UCSD-AML1 (cell line): ENCODE measurements at regions not wholly inside any gene's neighbourhood (a gene's known extent, or its start where the extent isn't known, plus 50 kb on each side); places are given as distances from the start of the nearest gene placed in this dataset.

Source experiments
- DNase-seq: peaks from one replicate; lab custom pipeline; 2025; ENCODE audit not compliant: unreplicated experiment; lab: John Stamatoyannopoulos, UW

DNA sequence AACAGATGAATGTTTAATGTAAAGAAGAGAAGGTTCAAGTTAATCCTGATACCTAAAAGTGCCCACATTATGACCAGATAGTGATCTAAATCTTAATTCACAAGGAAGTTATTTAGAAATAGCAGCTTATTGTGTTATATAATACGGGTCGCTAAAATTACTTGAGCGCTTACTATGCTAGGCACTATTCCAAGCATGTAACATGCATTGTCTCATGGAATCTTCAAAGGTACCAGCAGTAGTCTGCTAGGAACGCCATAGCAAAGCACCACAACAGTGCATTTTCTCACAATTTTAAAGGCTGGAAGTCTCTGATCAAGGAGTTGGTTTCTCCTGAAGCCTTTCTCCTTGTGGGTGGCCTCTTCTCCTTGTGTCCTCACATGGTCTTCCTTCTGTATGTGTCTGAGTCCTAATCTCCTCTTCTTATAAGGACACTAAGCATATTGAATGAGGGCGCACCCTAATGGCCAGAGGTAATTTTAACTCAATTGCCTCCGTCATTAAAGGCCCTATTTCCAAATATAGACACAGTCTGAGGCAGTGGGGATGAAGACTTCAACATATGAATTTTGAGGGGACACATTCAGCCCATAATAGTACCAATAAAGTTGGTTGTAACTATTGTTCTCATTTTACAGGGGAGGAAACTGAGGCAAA is 118.4 kb downstream of the LRRC30 start:
- no peak for DNase-seq

DNA sequence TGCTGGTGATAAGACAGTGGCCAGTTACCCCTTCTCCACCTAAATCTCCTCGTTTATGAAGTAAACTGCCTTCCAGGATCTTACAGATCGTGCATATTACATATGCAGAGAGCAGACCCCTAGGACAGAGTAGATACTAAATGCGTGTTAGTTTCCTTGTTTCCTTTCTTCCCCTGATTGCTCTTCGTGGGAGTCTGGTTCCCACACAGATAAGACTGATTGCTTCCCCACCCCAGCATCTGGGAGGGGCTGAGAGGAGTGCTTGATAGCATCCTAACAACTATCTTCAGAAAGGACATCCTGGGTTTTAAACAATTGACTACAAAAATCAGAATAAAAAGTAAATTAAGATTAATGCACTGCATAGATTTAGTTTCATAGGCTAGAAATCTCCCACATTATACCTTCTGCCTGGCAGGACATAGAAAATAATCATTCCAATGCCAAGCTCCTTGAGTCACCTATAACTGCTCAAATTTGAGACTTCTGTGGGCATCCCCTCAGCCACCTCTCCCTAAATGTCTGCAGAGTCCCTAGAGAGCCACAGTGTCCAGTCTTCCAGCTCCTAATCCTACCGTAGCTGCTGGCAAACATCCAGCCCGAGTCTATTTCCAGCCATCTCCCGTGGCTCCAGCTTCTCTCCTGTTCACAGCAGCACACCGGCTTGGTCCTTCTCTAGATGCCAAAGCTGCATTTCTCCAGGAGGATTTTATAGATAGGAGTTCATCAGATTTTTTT is 128.3 kb downstream of the LRRC30 start:
- DNase-seq, result no peak

DNA sequence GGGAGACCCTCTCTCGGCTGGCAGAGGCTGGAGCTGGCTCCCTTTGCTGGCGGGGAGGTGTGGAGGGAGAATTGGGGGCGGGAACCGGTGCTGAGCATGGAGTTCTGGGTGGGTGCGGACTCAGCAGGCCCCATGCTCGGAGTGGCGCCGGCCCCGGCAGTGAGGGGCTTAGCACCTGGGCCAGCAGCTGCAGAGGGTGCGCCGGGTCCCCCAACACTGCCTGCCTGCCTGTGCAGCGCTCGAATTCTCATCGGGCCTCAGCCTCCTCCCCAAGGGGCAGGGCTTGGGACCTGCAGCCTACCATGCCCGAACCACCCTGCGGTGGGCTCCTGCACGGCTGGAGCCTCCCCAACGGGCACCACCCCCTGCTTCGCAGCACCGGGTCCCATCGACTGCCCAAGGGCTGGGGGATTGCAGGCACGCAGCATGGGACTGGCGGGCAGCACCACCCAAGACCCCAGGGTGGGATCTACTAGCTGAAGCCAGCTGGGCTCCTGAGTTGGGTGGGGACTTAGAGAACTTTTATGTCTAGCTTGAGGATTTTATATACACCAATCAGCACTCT is 129.8 kb downstream of the LRRC30 start:
- DNase-seq, result no peak

DNA sequence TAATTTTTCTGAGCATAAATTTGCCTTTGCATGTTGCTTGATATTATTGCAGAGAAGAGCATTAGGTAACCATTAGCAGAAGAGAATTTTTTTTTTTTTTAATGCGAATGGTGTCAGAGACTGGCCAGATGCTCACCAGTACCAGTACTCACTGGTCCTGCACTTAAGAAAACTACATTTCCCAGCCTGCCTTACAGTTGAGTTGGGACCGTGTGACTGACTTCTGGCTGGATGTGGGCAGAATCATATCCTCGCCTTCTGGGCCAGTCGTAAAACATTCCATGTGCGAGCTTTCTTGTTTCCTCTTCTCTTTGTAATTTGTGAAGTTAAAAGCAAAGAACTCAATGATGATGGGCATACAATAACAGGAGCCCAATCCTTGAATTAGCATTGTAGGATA is 132.4 kb downstream of the LRRC30 start:
- DNase-seq, result no peak

DNA sequence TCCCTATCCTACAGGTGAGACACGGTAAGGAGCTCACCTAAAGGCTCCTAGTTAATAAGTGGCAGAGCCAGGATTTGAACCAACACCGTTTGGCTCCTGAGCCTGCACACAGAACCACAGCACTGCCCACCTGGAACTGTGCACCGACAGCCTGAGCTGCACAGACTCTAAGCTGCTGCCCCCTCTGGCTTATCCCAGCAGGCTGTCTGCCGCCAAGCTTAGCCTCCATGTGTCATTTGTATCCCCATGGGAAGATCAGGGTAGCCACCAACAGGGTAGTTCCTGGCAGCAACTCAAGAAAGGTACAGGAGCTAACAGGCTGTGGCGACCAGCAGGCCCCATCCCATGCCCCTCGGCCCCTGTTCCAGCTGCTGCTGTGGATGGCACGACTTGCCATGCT is 135.7 kb downstream of the LRRC30 start:
- DNase-seq, result no peak

DNA sequence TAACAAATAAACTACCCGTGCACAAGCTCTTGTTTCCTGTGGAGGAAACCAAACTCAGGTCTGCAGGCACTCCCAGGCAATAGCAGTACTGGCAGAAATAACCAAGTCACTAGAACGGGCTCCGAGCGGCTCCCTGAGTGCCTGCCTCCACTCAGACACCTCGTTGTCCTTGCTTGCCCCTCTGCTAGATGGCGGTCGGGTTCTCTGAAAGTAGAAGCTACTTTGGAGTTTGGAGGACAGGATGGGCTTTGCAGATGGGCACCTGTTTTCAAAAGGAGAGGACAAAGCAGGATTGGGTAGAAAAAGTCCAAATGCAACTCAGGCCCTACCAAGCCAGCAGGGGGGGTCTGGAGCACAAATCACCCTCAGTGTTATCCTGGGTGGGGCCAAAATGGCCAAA is 136.4 kb downstream of the LRRC30 start:
- DNase-seq, result peak; percentile 76

DNA sequence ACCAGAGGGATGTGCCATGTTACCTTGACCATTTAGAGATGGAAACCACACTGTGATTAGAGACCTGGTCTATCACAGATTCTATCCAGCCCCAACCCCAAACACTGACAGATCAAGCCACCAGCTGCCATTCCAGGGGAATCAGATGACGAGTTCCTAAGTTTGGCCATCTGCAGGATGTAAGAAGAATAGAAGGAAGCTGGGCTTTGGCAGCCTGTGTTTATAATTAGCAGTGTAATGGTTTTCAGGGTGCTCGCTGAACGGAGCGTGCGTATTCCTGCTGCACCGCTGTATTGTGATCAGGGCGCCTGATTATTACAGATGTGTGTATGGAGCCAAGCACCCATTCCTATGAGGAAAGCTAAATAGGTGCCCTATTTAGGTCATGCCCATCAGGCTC is 138.1 kb downstream of the LRRC30 start:
- DNase-seq, result peak; percentile 45

DNA sequence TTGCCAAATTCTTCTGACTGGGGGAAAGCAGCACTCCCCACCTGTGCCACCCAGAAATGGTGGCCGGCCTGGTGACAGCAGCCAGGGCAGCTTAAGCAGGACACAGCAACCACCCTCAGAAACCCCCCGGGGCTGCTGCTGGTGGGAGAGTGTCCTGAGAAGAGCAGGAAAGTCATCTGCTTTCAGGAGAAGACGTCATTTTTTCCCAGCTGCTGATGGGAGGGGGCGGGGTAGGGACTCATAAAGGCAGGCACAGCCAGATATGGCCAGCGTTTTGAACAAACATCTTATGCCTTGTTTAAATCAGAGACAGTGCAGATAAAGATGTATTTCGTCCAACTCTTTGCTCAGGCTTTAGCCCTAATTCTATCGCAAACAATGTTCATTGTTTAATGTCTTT is 139.5 kb downstream of the LRRC30 start:
- no peak for DNase-seq

DNA sequence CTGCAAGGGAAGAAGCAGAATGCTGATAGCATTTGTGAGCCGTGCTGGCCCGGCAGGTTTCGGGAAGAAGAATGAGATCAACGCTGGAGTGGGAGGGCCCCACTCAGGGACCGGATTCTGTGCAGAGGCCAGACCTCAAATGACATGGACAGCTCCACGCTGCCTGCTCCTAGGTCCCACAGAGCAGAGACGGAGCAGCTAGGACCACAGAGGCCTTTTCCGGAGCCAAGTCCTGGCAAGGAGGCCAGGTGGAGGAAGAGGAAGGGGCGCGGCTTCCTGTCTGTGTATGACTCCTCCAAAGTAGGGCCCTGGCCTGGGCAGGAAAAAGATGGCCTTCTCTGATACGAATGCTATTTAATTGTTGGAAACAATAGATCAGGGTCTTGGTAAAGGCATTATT is 139.9 kb downstream of the LRRC30 start:
- peak; percentile 89 for DNase-seq

DNA sequence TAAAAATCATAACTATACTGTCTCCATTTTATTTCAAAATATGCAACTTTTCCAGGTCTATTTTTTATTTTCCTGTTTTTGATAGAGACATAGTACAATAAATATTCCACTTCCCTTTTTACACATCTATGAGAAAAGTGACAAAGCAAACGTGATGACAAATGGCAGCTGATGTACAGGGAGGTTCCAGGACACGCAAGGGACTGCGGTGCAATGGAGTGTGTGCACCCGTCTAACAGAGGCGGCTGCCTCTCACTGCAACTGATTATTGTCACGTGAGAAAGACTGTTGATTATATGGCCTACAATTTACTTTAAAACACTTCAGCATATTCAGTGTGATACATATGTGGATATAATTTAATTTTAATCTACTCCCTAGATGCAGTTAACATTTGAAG is 142.6 kb downstream of the LRRC30 start:
- no peak for DNase-seq

DNA sequence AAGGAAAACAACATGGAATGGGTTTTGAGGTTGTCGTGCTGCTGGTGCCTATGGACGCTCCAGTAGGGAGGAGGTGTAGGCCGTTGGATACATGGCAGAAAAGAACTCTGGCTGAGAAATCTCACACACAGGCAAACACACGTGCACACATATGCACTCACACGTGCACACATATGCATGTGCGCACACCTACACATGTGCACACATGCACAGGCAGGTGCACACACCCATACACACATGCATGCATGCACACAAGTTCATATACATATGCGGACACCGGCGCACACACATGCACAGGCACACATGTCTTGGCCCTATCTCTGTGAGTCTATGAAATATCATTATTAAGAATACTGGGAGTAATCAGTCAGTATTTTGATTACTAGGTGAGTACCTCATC is 150.4 kb downstream of the LRRC30 start:
- DNase-seq, result no peak

DNA sequence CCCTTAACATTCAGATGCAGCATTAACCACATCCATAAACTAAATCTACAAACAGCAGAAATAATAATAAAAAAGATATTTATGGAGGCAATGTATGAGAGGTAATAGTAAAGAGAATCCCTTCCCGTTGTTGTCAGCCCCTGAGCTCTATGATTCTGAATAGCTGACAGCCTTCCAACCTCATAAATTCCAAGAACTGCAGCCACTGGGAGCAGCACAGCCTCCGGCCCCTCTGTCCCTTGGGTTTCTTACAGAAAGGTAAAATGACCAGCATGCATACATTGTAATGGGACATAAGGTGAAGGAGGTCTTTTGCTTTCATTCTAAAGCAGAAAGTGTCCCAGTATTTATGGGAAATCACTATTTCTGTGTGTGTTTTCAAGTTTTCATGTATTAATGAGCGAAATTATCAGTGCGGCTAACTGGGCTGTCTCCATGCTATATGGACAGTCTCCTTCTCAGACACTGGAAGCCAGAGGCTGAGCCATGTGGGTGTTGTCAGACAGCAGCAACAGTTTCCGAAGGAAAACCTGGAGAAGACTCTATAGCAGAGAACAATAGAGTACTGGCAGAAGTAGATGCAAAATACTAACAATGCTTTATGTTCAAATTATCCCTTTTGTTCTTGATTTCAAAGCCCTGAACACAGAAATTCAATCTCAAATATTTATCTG is 151.6 kb downstream of the LRRC30 start:
- DNase-seq, result no peak

DNA sequence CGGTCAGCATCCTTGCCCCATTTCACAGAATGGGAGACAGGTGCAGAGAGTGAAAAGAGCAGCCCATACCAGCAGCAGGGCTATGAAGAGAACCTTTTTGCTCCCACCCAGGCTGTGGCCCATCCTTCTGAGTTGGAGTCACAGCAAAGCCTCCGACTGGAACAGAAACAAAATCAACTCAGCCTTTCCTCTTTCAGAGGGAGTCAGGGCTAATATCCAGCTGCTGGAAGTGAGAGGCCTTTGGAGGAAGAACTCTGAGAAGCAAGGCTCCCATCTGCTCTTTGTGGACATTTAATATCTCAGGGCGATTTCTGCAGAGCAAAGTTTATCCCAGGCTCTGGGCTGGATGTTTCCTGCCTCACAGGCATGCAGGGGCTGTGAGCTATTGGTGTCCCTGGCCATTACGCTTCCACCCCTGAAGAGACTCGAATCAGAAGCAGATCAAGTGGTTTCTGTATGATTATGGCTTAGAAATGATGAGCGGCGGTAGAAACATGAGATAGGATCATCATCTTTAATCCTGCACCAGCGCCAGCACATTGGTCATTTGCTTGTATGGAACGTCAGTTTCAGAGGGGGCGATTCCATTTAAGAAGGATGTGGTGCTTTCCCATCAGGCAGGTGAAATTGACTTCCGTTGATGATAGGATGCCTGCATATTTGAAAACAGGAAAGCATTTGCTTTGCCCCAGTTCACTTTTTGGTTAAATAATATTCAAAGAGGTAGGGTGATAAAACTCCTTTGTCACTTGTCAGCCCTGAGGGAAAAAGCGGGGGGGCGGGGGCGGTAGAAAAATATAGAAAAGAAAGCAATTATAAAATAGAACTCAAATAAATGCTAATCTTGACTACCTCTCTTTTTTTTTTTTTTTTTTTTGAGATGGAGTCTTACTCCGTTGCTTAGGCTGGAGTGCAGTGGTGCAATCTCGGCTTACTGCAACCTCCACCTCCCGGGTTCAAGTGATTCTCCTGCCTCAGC is 152.4 kb downstream of the LRRC30 start:
- DNase-seq, result no peak

DNA sequence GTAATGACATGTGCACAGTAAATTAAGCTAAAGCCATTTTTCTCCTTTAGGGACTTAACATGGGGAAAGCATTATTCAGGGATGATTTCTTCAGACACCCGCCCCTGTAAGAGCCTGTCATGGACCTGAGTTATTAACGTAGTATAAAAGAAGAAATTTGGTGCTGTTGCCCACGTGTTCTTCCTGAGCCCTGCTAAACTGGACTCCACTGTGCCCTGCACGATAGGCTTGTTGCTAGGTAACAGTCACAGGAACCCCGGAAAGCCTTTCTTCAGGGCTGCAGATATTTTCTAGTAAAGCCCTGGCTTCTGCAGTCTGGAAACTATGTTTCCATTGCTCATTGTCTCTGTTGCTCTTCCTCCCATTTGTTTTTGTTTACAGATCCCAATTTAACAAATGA is 157.9 kb downstream of the LRRC30 start:
- DNase-seq, result no peak

DNA sequence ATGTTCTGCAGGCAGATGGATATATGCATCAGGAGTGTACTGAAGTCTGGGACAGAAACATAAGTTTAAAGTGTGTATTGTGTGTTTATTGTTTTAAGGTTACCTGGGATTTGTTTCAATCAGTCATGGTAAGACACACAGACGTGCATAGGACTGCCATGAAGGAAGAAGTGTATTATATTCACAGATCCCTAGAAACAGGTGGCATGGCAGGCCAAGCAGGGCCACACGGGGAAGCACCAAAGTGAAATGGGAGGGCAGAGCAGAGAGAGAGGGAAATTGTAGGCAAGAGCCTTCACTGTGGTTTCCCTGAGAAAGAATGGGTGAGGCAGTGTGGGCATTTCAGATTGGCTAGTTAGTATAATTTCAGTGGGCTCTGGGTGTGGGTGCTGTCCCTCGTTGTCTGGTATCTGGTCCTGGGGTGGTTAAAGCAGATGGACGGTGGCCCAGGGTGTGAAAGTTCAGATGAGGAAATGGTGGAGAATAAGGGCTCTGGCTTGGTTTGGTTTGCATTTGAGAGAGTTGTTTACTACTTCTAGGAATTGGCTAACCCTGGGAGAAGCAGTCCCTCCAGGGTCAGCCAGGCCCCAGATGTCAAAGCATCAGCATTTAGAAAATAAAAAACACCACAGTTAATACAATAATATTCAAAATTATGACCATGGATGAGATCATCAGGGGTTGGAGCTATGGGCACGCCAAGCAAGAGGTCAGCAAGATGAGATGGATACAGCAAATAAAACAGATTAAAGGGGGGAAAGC is 160.0 kb downstream of the LRRC30 start:
- DNase-seq, result no peak

DNA sequence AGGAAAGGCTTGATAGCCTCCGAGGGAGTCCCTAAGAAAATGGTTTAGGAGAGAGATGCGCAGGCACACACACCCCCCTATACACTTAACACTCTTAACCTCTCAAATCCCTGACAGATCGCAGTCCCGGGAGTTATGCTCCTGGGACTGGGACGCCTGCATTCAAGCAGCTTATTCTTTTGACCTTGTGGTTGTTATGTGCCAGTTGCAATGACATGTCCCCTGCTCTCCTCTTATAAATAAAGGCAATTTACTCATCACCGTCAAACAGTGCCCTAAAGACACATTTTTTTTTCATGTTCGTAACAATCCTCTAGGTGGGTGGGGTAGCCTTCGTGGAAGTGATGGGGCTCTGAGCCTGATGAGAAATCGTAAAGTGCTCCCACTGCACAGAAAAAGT is 162.2 kb downstream of the LRRC30 start:
- no peak for DNase-seq

DNA sequence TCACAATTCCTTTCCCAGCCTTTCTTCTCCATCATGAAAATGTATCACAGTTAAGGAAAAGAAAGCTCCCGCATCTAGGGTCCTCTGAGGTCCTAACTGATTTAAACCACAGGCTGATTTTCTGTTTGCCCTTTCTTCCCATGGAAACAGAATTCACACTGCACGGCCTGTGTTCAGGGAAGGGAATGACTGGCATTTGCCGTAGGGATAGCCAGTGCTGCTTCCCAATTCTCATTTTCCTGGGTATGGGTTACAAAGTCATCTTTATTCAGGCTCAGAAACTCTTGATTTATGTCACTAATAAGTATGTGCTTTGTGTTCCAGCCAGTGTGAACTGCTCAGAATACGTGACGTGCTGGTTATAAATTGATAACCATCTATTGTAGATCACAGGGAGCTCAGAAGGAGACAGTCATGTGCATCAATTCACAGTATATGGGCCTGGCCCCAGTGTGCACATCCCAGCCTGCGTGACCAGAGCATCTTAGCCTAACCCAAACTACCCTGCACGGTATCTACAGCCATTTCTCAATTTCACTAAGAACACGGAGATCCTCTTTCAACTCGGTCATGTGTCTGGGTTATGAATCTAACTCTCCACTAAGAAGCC is 163.3 kb downstream of the LRRC30 start:
- no peak for DNase-seq

DNA sequence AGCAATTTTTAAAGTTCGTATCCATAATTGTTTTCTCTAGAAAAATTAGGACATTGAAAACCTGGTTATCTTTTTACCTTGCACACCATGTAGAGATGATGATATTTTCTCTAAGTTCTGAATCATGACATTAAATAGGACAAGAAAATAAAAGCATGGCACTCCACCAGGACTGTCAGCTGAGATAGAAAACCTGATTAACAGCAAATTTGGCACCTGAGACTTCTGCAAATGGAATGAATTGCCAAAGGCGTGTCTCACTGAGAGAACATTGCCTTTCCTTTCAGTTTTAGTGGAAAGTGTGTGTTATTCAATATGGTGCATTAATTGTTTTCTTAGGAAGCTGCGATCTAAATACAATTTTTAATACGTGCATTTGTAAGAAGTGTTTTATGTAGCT is 164.7 kb downstream of the LRRC30 start:
- DNase-seq, result no peak

DNA sequence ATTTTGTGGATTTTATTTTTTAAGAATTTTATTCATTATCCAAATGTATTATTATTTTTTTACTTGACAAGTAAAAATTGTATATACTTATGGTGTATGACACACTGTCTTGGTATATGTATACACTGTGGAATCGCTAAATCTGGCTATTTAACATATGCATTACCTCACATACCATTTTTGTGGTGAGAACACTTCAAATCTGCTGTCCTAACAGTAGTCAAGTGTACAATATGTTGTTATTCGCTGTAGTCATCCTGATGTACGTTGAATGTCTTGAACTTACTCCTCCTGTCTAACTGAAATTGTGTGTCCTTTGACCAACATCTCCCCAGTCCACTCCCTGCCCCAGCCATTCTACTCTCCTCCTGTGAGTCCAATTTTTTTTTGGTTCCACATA is 153.2 kb upstream of the PTPRM start:
- no peak for DNase-seq

DNA sequence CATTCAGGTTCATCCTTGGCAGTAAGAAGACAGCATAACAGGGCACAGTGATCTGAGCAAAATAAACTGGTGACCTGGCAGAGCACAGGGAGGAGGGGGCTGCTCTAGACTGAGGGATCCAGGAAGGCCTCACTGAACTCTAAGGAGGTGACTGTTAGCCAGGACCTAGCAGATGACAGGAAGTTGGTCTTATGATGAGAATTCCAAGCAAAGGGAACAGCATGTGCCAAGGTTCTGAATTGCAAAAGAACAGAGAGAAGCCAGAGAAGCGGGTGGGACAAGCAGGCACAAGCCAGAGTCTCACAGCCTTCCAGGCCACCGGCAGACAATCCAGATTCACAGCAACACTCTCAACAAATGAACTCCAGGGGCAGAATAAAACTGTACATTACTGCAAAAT is 152.7 kb upstream of the PTPRM start:
- DNase-seq, result no peak
